CD4-positive, alpha-beta T cell treated with Interleukin-4 for 1 hour (primary cell): ENCODE measurements at regions not wholly inside any gene's neighbourhood (a gene's known extent, or its start where the extent isn't known, plus 50 kb on each side); places are given as distances from the start of the nearest gene placed in this dataset.
"Not testable (repeated sequence)": the region's sequence is repeated elsewhere in the genome, so short reads cannot be mapped to it uniquely, and the experiment has no call there.

Experiments used
- DNase-seq, 2 donors: peaks; one replicate each; pipeline ENCODE4 v3.0.0-alpha.2; 2020 to 2022

- no peak for DNase-seq
These were observed 189.7 kb upstream of the TBX3 start for GRCh38 chr12:114873656-114874055.

DNA sequence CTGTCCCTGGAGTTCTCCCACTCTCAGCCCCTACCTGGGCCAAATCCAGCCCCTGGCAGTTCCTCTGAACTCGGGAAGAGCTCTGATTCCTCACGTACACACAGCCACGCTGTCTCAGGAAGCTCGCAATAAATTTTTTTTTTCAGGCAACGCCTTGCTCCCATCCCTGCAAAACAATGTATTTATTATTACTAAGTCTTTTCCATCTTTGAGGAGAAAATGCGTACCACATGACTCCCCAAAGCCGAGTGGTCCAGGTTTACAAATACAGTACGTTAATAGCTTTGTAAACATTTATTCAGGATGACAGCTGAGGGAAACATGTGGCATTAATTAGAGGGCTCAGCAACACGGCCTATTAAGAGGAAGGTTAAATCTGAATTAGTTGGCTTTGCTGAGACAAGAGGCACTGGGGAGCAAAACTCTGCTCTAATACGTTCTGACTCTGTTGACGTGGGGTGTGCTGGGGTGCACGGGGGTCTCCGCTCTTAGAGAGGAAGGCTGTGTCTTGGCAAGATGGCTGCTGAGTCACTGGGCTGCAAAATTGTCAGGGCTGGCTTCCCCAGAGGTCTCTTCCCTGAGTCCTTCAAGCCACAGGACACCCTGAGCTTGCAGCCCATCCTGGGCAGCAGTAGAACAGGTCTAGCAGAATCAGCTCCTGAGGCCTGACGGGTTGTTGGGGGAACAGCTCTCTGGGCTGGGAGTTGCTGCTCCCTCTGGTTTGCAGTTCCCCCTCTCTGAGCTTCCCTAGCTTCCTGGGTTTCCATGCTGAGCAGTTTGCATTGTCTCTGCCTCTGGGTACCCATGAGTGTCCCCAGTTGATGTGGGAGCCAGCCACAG is 185.2 kb upstream of the TBX3 start:
- DNase-seq, result no peak

DNA sequence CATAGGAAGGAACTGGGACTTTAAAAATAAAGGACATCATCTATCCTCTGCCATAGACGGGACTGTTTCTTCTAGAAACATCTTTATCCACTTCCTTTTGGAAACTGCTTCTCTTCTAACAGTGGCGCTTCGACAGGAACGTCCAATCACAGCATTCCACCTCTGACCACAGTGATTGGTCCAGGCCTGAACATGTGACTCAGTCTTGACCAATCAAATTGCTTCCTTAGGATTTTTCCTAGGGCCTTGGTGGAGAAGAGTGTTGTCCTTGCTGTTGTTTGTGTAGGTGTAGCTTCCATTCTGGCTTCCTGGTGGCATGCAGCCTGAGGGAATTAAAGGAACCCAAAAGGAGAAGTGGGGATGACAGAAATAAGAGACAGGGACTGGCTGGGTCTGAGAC is 182.4 kb upstream of the TBX3 start:
- DNase-seq, result no peak

DNA sequence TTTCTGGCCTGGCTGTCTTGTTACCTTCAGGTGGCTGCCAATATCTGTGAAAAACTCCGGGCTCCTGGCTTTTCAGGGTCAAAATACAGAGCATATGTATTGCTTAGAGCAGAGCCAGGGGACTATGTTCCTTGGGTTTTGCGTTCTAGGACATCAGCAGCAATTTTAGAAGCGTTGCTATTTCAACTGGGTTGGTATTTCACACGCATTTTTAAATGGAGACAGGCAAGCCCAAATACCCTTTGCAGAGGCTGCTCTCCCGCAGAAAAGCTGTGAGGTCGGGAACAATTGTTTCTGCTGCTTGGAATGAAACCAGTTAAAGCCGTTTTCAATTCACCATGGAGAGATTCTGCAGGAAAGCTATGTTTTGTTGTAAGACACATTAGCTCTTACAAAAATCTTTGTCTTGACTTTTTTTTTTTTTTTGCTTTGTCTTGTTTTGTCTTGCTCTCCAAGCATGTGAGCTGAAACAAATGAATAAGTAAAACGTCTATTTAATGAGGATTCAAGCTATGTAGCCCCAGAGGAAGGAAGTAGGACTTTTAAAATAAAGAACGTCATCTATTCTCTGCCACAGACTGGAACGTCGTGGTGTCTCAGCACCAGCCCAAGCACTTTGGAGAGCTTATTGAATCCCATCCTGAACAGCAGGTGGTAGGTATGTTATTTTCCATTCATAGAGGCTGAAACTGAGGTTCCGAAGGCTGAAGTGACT is 181.0 kb upstream of the TBX3 start:
- no peak for DNase-seq

DNA sequence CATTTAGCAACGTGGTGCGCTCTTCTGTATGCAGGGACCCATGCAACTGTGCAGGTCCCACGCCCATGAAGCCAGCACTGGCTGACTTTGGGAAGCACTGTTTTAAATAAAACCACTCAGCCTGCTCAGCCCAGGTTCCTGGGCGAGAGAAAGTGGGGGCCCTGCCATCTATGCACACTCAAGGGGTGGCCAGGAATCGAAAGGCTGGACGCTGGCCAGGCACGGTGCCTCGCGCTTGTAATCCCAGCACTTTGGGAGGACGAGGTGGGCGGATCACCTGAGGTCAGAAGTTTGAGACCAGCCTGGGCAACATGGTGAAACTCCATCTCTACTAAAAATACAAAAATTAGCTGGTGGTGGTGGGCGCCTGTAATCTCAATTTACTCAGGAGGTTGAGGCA is 179.9 kb upstream of the TBX3 start:
- no peak for DNase-seq

DNA sequence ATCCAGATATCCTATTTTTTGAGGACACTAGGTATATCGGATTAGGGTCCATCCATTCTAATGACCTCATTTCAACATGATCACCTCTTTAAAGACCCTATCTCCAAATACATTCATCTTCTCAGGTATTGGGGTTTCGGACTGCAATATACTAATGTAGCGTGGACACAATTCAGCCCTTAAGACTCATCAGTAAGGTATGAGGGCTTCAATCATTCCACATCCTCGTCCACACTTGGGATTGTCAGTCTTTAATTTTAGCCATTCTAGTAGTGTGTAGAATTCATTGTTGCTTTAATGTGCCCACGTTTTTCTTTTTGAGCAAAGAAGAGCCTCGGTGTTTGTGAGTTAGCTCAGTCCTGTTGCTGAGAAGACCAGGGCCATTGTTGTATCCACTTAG is 177.0 kb upstream of the TBX3 start:
- DNase-seq, result no peak

- DNase-seq, result no peak
These were observed 174.6 kb upstream of the TBX3 start for GRCh38 chr12:114858388-114859146.

GRCh38 chr12:114855678-114856077 is 171.7 kb upstream of the TBX3 start:
- DNase-seq, result no peak

DNA sequence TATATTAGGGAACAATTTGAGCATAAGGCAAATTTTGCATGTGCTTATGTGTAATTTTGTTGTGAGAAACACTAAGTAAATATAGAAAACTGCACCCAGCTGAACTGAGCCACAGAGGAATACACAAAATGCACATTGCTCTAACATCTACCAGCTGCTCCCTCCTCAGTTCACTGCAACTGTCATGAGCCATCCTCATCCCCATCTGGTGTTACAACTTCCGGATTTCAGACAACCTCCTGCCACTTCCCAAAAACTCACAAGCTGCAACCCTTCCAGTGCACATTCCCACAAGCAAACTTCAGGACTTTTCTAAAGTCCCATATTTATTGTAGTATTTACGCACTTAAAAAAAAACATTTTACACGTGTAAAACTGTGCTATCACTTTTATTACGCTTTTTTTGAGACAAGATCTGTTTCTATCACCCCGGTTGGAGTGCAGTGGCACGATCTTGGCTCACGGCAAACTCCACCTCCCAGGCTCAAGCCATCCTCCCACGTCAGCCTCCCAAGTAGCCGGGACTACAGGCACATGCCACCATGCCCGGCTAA is 169.1 kb upstream of the TBX3 start:
- DNase-seq, result no peak

GRCh38 chr12:114851981-114852380 is 168.0 kb upstream of the TBX3 start:
- no peak for DNase-seq

GRCh38 chr12:114850661-114851275 is 166.8 kb upstream of the TBX3 start:
- no peak for DNase-seq

GRCh38 chr12:114848666-114849065 is 164.7 kb upstream of the TBX3 start:
- no peak for DNase-seq

DNA sequence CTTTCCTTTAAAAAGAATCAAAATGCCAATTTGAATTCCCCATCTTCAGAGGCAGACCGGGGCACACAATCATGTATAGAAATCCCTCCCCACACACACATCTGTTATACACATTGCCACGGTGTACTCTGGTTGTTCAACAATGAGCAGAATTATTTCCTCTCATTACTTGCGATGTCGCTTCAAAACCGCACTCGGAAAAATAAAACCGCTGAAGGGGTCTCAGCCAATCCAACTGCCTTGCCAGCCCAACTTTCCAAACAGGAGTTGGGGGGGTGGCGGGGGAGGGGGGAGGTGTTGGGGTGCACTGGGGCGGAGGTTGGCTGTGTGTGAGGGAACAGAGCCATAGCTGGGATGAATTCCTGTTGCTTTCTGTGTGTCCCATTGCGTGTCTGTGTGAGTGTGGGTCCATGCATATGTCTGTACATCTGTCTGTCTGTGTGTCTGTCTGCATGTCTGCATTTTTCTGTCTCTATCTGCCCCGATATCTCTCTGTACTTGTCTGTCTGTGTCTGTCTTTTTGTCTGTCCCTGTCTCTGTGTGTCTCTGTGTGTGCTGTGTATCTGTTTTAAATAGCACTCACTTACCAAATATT is 163.6 kb upstream of the TBX3 start:
- DNase-seq, result no peak

DNA sequence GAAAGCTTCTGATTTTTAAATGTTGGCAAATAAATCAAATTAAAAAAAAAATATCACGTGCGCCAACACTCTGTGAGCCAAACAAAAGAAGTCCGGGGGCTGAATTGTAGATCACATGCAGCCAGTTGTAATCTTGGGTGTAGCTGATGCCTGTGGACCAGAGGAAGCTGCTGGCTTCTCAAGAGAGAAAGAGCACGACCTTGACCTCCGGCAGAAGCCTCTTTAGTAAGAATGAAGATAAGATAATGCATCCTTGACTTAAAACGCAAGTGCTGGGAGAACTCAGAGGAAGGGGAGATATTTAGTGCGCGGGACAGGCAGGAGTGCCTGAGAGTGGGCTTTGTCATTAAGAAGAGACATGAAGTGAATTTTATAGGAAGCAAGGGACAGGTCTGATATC is 162.8 kb upstream of the TBX3 start:
- no peak for DNase-seq

DNA sequence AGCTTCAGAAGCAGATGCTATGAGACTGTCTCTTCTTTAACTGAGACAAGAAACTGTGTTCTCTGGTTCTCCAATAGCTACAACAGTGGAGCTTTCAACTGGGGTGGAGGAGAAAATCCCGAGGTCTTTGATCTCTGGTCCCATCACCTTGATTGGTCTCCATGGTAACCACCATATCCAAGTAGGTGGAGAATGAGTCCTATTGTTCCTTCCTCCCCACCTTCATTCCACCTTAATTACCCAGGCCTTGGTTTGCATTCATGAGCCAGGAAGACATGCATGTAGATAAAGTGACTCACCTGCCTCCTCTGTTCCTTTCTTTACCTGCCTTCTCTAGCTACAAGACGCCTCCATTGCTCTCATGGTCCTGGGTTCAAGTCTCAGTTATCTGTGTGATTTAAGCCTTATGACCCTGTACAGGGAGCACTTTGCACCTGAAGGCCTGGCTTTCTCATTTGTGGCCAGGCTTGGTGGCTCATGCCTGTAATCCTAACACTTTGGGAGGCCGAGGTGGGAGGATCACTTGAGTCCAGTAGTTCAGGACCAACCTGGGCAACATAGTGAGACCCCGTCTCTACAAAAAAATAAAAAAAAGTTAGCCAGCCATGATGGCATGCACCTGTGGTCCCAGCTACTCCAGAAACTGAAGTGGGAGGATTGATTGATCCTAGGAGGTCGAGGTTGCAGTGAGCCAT is 157.7 kb upstream of the TBX3 start:
- DNase-seq, result no peak

DNA sequence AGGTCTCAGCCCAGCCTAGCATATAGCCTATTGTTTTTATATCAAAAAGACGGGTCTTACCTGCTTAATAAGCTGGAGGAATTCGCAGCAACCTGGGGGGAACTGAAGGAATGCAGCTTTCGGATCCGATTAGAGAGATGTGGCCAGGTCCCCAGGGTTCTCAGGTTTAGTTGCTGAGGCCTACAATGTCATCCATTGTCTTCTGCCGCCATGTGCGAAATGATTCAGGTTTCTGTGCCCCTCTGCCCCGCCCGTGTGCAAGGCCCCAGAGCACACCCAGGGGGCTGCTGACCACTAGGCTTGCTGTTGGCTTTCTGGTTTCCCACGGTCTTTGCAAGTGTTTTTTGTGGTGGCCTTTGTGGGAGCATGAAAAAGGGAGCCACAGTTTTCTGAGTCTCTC is 154.5 kb upstream of the TBX3 start:
- DNase-seq, result no peak

- DNase-seq, result no peak
These were observed 152.6 kb upstream of the TBX3 start for GRCh38 chr12:114836609-114837008.

GRCh38 chr12:114835031-114835430 is 151.1 kb upstream of the TBX3 start:
- no peak for DNase-seq

DNA sequence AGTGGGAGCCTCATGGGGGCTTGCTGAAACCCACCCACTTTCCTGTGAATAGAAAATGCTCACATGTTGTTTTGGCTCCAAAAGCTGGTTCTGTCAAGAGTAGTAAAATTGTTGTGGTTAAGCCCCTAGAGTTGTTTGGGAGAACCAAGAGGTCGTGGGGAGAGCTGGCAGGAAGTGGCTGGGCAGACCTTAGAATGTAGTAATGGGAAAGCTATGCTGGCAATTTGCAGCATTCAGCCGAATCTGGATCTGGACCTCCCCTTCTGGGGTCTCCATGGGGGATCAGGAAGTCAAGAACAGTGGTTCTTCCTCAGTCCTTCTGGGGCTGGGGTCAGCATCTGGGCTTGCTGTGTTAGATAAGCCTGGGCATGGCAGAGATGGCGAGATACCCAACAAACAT is 150.6 kb upstream of the TBX3 start:
- no peak for DNase-seq

GRCh38 chr12:114829833-114830232 is 145.9 kb upstream of the TBX3 start:
- no peak for DNase-seq

DNA sequence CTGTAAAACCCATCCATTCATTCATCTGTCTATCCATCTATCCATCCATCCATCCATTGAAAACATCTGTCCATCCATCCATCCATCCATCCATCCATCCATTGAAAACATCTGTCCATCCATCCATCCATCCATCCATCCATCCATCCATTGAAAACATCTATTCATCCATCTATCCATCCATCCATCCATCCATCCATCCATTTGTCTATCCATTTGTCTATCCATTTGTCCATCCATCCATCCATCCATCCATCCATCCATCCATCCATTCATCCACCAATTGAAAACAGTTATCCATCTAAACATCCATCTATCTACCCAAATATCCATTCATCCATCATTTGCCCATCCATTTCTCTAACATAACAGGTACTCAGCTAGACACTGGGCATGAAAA is 145.3 kb upstream of the TBX3 start:
- not testable (repeated sequence) for DNase-seq

GRCh38 chr12:114827461-114827860 is 143.5 kb upstream of the TBX3 start:
- DNase-seq, result no peak
